ENCODE measurements at regions not wholly inside any gene's neighbourhood (a gene's known extent, or its start where the extent isn't known, plus 50 kb on each side); places are given as distances from the start of the nearest gene placed in this dataset.

DNA sequence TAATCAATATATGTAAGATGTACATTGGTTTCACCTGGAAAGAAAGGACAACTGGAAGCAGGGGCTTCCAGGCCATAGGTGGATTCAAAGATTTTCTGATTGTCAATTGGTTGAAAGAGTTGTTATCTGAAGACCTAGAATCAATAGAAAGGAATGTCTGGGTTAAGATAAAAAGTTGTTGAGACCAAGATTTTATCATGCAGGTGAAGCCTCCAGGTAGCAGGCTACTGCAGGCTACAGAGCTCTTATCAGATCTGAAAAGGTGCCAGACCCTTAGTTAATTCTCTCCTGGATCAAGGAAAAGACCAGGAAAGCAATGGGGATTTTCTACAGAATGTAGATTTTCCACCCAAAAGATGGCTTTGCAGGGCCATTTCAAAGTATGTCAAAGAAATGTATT, 487.2 kb downstream of the BTBD3 start:
- DNase-seq (ENCODE audit: low read depth): no peak
- no peak overlapping the region for H3K4me3 ChIP-seq (replicated peaks; ENCODE audit: low read depth, low read length)
- TF ChIP-seq, protein P1, sequence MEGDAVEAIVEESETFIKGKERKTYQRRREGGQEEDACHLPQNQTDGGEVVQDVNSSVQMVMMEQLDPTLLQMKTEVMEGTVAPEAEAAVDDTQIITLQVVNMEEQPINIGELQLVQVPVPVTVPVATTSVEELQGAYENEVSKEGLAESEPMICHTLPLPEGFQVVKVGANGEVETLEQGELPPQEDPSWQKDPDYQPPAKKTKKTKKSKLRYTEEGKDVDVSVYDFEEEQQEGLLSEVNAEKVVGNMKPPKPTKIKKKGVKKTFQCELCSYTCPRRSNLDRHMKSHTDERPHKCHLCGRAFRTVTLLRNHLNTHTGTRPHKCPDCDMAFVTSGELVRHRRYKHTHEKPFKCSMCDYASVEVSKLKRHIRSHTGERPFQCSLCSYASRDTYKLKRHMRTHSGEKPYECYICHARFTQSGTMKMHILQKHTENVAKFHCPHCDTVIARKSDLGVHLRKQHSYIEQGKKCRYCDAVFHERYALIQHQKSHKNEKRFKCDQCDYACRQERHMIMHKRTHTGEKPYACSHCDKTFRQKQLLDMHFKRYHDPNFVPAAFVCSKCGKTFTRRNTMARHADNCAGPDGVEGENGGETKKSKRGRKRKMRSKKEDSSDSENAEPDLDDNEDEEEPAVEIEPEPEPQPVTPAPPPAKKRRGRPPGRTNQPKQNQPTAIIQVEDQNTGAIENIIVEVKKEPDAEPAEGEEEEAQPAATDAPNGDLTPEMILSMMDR (IDR thresholded peaks at IDR 0.05; ENCODE audit: low read length, missing control alignments): no peak

DNA sequence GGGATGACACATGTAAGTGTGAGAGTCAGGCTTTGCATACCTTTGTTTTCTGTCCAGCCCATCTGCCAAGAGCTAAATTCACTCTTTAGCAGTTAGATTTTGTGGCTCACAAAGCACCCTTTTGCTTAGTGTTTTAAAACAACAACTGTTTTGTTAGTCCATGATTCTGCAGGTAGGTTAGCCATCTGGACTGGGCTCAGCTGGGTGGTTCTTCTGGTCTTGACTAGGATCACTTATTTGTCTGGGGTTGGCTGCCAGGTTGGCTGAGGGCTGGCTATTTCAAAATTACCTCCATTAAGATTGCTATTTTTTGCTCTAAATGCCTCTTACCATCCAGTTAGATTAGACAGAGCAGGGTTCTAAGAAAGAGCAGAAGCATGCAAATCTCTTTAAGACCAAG, 489.3 kb downstream of the BTBD3 start:
- no peak for DNase-seq (ENCODE audit: low read depth)
- H3K4me3 ChIP-seq (replicated peaks; ENCODE audit: low read depth, low read length): no peak overlapping the region
- TF ChIP-seq, protein P1 (IDR thresholded peaks at IDR 0.05; ENCODE audit: low read length, missing control alignments): no peak

DNA sequence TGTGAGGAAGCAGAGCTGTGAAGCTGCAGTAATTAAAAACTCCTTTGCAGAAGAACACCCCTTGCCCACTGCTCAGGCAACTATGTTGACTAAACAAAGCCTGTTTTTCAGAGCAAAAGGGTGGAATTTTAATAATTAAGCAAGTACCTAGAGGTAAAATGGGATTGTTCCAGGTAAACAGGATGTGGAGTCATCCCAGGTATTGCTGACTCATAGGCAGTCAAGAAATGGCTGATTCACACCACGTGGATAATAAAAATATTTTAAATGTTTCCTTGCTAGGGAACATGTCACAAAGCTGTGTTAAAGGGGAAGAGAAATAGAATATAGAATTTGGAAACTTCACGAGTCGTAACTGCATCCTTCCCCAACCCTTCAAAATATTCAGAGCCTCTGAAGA, 491.8 kb downstream of the BTBD3 start:
- TF ChIP-seq, protein P1 (IDR thresholded peaks at IDR 0.05; ENCODE audit: low read length, missing control alignments): no peak
- no peak for DNase-seq (ENCODE audit: low read depth)
- no peak overlapping the region for H3K4me3 ChIP-seq (replicated peaks; ENCODE audit: low read depth, low read length)

DNA sequence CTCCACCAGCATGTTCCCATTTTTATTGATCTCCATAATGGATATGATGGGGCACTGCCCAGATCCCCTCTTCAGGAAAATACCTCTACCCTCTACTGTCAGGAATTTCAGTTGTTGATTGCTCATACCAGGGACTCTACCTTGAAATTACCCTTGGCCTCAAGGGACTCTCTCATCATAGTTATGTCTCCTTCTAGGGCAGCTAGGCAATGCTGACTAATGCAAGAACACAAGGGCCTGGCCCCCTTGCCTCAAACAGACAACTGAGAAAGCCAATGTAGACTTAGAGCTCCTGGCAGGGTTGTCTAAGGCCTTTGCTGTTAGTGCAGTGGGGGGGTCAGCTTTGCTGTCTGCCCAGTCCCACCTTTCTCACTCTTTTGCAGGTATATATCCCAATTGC, 493.1 kb downstream of the BTBD3 start:
- H3K4me3 ChIP-seq (replicated peaks; ENCODE audit: low read depth, low read length): no peak overlapping the region
- no peak for DNase-seq (ENCODE audit: low read depth)
- TF ChIP-seq, protein P1 (IDR thresholded peaks at IDR 0.05; ENCODE audit: low read length, missing control alignments): no peak

DNA sequence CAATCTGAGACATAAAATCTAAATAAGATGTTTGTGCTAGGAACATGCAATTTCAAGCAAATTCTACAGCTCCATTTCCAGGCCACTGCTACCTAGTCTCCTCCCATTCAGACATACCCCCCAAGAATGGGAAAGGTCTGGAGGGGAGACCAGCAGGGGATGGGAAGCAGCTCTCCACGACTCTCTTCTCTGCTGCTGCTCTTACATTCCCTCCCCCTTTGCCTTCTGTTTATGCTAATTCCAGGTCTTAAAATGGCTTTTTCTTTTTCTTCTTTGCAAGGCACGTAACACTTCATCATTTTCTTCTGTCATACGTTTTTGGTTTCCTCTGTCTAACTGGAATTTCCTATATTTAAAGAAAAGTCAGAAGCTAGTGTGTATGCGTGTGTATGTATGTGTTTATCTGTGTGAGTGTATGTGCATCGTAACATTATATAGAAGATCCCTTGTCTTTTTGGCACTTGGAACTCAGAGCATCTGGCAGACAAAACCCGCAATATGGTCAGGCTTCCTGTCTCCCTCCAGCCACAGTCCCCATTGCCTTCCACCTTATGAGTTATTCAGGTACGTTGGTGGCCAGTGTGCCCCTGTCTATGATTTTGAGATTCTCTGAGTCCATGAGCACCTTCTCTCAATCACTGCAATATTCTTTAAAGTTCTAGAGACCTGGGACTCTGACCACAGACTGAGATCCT, 493.7 kb downstream of the BTBD3 start:
- DNase-seq (ENCODE audit: low read depth): no peak
- TF ChIP-seq, protein P1 (IDR thresholded peaks at IDR 0.05; ENCODE audit: low read length, missing control alignments): no peak
- H3K4me3 ChIP-seq (replicated peaks; ENCODE audit: low read depth, low read length): no peak overlapping the region

DNA sequence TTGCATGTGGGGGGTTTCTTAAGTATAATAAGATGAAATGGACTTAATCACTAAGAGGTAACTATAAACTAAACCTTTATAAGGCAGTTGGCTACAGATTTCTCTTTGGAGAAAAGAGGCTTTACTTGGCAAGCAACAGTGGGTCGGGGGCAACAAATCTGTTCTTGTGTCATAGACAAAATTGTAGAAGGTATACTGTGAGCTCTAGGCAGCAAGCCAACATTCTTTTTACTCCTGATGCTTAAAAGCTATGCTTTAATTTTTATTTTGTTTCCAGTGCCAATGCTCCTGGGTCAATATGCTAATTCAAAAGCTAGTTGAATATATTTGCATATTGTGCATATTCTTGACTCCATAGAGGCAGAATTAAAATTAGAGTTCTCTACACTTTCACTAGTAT, 495.4 kb downstream of the BTBD3 start:
- no peak for DNase-seq (ENCODE audit: low read depth)
- TF ChIP-seq, protein P1 (IDR thresholded peaks at IDR 0.05; ENCODE audit: low read length, missing control alignments): no peak
- no peak overlapping the region for H3K4me3 ChIP-seq (replicated peaks; ENCODE audit: low read depth, low read length)

Measured in fibroblast of pulmonary artery (primary cell).